ENCODE measurements at regions not wholly inside any gene's neighbourhood (a gene's known extent, or its start where the extent isn't known, plus 50 kb on each side); places are given as distances from the start of the nearest gene placed in this dataset.

GRCh38 chr13:50268500-50268899 lies 253.3 kb downstream of the KCNRG start:
- no peak overlapping the region for H3K18ac ChIP-seq (ENCODE audit: insufficient read length, low read depth, low read length)
- no peak overlapping the region for H3K4me2 ChIP-seq (ENCODE audit: insufficient read depth, insufficient read length, low read length)
- TF ChIP-seq, protein P1, sequence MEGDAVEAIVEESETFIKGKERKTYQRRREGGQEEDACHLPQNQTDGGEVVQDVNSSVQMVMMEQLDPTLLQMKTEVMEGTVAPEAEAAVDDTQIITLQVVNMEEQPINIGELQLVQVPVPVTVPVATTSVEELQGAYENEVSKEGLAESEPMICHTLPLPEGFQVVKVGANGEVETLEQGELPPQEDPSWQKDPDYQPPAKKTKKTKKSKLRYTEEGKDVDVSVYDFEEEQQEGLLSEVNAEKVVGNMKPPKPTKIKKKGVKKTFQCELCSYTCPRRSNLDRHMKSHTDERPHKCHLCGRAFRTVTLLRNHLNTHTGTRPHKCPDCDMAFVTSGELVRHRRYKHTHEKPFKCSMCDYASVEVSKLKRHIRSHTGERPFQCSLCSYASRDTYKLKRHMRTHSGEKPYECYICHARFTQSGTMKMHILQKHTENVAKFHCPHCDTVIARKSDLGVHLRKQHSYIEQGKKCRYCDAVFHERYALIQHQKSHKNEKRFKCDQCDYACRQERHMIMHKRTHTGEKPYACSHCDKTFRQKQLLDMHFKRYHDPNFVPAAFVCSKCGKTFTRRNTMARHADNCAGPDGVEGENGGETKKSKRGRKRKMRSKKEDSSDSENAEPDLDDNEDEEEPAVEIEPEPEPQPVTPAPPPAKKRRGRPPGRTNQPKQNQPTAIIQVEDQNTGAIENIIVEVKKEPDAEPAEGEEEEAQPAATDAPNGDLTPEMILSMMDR (conservative IDR thresholded peaks at IDR 0.05): no peak
- no peak overlapping the region for H2BK15ac ChIP-seq (ENCODE audit: low read depth, low read length)
- no peak for DNase-seq
- no peaks in the 10 kb centered on the region for H3K9me3 ChIP-seq (ENCODE audit: control insufficient read depth, low read depth, low read length)
- no peak overlapping the region for H4K5ac ChIP-seq (ENCODE audit: insufficient read length, low read depth, low read length)
- H2AFZ ChIP-seq (ENCODE audit: low read length): no peak overlapping the region
- no peaks in the 10 kb centered on the region for H4K20me1 ChIP-seq (ENCODE audit: control insufficient read depth, insufficient read depth, insufficient read length)
- no CpG with 5 or more reads among the region's 2 CpGs for WGBS (ENCODE audit: extremely low coverage, insufficient read length, low lambda C conversion rate)
- no peak overlapping the region for H2BK120ac ChIP-seq (ENCODE audit: low read depth, low read length, poor library complexity, severe bottlenecking)
- H3K14ac ChIP-seq (ENCODE audit: insufficient read depth, low read length): no peak overlapping the region
- no peak overlapping the region for H2BK20ac ChIP-seq (ENCODE audit: low read depth, low read length, poor library complexity, severe bottlenecking)
- H2AK5ac ChIP-seq (ENCODE audit: insufficient read length, low read length): no peak overlapping the region
- H3K27ac ChIP-seq (ENCODE audit: insufficient read length, low read depth, low read length): no peak overlapping the region
- no peak overlapping the region for H3K56ac ChIP-seq (ENCODE audit: insufficient read length, low read depth, low read length)
- Mint-ChIP-seq H3K4me1 (peaks cover 2 to 7% of the 10 kb centered on the region in 2 experiments; a peak in 3 of 4 replicates), H3K4me3 (no peak overlapping the region), H3K27me3 (ENCODE audit: low read depth) (no peaks in the 10 kb centered on the region), H3K36me3 (ENCODE audit: insufficient read depth in 1 of 3, low read depth in 3 of 3) (peaks cover 0 to 1% (median 0%) of the 10 kb centered on the region in 3 experiments; a peak in 1 of 7 replicates), H3K27ac (no peak overlapping the region; a peak in 1 of 7 replicates), H3K9me3 (no peaks in the 10 kb centered on the region)
- no peak overlapping the region for H2BK5ac ChIP-seq (ENCODE audit: insufficient read length, low read length)
- no peak overlapping the region for H2BK12ac ChIP-seq (ENCODE audit: insufficient read length, low read depth, low read length)
- no peak overlapping the region for H3K4ac ChIP-seq (ENCODE audit: low read depth, low read length)
- no peak overlapping the region for H3K23ac ChIP-seq (ENCODE audit: insufficient read length, low read depth, low read length)
- no peaks in the 10 kb centered on the region for H3K27me3 ChIP-seq (ENCODE audit: insufficient read depth, low read length)
- no peak overlapping the region for H4K8ac ChIP-seq (replicated peaks; ENCODE audit: insufficient read length, low read depth, low read length)
- no peak overlapping the region for H3K9ac ChIP-seq (ENCODE audit: extremely low read depth, insufficient read length, low read length)
- no peaks in the 10 kb centered on the region for H3K79me2 ChIP-seq (ENCODE audit: insufficient read depth, low read length)
- no peak overlapping the region for H3T11ph ChIP-seq (ENCODE audit: low read length)
- H4K91ac ChIP-seq (ENCODE audit: insufficient read length, low read depth, low read length): no peak overlapping the region
- no peaks in the 10 kb centered on the region for H3K79me1 ChIP-seq (ENCODE audit: insufficient read depth, low read depth, low read length, poor library complexity, severe bottlenecking)
- H3K4me1 ChIP-seq (ENCODE audit: insufficient read depth, low read length): no peaks in the 10 kb centered on the region; the same call in 1 of the 2 replicates
- no peaks in the 10 kb centered on the region for H3K23me2 ChIP-seq (ENCODE audit: insufficient read length, low read depth, low read length, poor library complexity, severe bottlenecking)

Data from H9 (cell line).